Inferior parietal cortex (tissue), 1 donor: ENCODE measurements at regions not wholly inside any gene's neighbourhood (a gene's known extent, or its start where the extent isn't known, plus 50 kb on each side); places are given as distances from the start of the nearest gene placed in this dataset.
"Not testable (repeated sequence)": the region's sequence is repeated elsewhere in the genome, so short reads cannot be mapped to it uniquely, and the experiment has no call there.

ENCODE experiments used
- DNase-seq: peaks from one replicate; pipeline ENCODE4 v3.0.0-alpha.2; 2016; ENCODE audit errors: extremely low spot score

DNA sequence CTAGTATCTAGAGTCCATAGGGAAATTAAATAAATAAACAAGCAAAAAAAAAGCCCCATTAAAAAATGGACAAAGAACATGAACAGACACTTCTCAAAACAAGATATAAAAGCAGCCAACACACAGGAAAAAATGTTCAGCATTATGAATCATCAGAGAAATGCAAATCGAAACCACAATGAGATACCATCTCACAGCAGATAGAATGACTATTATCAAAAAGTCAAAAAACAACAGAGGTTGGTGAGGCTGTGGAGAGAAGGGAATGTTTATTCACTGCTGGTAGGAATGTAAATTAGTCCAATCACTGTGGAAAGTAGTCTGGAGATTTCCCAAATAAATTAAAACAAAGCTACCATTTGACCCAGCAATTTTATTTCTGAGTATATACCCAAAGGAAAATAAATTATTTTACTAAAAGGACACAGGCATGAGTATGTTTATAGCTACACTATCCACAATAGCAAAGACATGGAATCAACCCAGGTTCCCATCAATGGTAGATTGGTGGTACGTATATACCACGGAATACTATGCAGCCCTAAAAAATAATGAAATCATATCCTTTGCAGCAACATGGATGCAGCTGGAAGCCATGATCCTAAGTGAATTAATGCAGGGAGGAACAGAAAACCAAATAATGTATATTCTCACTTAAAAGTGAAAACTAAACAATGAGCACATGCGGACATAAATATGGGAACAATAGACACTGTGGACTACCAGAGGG, 366.5 kb upstream of the SEMA3C start:
- DNase-seq: no peak

DNA sequence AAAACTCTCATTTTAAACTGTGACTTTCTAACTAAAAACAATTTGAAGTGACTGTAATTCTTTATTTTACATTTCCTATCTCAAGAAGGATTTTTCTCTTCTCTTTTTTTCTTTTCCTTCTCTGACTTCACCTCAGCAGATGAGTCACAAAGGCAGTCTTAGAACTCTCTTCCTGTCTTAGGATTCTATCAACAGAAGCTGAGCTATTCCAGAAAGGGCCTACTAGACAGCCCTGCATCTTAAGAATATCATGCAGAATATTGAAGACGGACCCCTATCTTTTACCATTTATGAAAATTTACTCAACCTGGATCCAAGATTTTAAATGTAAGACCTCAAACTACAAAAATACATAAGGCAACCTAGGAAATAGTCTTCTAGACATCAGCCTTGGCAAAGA, 365.7 kb upstream of the SEMA3C start:
- no peak for DNase-seq

DNA sequence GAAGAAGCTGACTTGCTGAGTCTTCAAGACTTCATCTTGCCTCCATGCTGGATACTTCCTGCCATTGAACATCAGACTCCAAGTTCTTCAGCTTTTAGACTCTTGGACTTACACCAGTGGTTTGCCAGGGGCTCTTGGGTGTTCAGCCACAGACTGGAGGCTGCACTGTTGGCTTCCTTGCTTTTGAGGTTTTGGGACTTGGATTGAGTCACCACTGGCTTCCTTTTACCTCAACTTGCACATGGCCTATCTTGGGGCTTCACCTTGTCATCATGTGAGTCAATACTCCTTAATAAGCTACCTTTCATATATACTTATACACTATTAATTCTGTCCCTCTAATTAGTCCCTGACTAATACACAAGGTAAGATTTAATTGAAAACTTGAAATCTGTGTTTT, 361.7 kb upstream of the SEMA3C start:
- DNase-seq: no peak

DNA sequence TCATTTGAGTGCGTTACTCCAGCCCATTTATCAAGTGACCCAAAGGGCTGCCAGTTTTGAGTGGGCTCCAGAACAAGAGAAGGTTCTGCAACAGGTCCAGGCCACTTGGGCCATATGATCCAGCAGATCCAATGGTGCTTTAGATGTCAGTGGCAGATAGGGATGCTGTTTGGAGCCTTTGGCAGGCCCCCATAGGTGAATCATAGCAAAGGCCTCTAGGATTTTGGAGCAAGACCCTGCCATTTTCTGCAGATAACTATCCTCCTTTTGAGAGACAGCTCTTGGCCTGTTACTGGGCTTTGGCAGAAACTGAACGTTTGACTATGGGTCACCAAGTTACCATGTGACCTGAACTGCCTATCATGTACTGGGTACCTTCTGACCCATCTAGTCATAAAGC, 358.8 kb upstream of the SEMA3C start:
- no peak for DNase-seq

DNA sequence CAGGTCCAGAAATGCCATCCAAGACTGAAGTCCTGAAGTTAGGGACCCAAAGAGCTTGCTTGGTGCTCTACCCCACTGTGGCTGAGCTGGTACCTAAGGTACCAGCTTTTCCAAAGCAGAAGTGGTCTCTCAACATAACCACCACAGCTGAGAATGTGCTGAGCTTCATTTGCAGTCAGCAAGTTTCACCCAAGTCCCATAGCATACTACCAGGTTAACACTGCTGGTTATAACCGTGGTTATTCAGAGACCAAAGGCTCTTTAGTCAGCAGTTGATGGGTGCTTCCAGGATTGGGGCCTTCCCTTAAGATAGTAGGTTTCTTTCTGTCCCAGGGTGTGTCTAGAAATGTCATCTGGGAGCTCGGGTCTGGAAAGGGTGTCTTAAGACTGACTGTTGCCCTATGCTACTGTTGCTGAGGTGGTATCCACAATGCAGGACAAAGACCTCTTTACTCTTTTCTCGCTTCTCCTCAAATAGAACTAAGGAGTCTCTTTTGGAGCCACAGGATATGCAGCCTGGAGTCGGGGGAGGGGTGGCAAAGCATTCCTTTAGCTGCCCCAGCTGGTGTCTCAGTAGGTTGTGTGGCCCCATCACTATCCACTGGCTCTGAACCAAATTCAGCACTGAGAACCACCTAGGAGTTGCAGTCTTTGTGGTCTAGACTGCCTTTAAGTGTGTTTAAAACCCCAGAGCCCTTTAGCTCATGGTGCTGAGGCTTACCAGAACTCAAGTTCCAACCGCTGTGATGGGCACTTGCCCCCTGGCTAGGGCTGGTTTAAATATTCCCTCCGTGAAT, 354.9 kb upstream of the SEMA3C start:
- no peak for DNase-seq

DNA sequence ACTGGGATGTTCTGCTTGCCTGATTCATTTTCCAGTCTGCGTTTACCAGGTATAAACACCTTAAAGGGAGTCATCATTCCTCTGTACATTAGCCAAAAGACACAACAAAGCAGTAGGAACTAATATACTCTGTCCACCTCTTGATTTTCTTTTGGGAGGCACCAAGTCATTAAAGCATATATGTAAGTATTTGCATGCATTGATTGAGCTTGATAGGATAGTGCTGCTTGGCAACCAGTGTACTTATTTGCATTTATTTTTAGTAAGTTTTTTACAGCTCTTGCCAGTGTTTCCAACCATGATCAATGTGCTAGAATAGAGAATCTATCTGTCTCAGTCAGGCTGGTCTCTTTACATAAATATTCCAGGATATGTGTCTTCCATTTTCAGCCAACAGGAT, 353.3 kb upstream of the SEMA3C start:
- no peak for DNase-seq

DNA sequence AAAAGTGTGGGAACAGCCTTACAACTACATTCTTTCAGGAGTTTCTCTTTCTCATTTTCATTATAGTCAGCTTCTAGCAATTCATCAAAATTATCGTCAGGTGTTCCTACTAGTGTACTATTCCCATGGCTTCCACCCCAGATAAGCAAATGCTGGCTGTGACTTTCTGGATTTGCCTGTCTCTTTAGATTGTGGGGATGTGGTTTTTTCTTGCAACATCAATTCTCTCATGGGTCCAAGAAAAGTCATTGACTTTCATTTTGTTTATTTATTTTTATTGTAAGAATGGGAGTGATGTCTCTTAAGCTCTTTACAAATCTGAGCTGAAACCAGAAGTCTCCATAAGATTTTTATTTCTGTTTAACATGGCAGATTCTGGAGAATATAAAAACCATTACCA, 349.7 kb upstream of the SEMA3C start:
- no peak for DNase-seq

DNA sequence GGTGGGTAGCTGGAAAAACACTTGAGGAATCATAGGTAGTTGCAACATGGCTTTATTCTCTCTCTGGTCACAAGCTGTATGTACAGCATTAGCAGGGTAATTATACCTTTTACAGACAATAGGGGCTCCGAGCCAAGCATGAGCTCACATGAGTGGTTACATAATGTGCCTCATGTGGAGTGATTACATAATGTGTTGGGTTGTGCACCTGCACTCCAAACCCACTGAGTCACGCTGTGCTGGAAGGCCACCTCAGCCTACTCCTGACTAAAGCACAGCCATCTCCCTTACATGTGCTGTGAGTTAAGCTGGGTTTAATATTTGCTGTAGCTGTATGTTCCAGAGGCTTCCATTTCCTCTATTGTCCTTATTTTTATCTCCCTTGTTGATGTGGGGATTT, 348.7 kb upstream of the SEMA3C start:
- no peak for DNase-seq

DNA sequence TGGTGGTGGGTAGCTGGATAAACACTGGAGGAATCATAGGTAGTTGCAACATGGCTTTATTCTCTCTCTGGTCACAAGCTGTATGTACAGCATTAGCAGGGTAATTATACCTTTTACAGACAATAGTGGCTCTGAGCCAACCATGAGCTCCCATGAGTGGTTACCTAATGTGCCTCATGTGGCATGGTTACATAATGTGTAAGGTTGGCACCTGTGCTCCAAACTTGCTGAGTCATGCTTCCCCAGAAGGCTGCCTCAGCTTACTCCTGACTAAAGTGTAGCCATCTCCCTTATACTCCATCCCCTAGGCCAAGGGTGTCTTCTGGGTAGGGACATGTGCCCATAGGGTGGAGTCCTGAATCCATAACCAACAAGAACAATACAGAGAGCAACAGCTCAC, 345.3 kb upstream of the SEMA3C start:
- no peak for DNase-seq

DNA sequence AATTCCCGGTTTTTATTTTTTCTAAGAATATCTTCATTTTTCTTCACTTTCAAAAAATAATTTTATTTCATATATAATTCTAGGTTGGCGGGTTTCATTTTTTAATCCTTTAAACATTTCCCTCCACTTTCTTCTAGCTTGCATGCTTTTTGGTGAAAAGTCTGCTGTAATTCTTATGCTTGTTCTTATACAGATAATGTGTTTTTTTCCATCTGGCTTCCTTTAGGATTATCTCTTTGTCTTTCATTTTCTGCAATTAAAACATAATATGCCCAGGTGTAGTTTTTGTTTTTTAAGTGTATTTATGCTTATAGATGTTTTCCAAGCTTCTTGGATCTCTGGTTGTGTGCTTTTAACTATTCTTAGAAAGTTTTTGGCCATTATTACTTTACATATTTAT, 341.3 kb upstream of the SEMA3C start:
- no peak for DNase-seq

DNA sequence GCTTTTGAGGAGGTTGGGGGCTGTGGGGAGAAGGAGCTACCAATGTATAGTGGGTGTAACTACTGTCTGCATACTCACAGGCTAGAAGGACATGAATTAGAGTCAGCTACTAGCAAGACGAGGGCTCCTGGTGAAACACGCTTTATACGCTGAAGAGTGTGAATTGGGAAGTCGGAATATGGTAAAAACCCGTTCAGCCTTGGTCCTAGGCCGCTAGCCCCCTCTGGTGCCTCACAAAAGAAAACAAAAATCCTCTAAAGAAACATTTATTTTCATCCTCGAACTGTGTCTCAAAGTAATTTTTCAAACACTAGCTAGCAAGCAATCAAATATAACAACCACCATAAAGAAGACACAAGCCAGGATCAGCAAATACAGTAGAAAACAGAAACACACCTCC, 338.1 kb upstream of the SEMA3C start:
- no peak for DNase-seq

DNA sequence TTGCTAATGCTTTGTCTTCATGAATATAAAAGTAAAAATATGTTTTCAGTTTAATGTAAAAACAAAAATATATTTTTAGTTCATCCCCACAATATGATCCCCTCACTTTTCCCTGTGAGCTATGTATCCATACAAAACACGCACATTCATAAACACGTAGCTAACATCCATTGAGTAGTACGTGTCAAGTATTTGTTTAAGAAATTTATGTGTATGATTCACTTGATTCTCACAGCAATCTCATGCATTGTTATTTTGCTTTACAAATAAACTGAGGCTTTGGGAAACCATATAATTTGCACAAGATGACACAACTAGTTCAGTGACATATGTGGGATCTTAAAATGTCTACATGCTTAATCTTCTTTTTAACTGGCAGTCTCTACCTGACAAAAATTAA, 329.6 kb upstream of the SEMA3C start:
- no peak for DNase-seq

DNA sequence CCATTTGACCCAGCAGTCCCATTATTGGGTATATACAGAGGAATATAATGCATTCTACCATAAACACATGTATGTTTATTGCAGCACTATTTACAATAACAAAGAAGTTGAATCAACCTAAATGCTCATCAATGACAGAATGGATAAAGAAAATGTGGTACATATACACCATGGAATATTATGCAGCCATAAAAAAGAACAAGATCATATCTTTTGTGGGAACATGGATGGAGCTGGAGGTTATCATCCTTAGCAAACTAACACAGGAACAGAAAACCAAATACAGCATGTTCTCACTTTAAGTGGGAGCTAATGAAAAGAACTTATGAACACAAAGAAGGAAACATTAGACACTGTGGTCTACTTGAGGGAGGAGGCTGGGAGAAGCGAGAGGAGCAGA, 328.5 kb upstream of the SEMA3C start:
- DNase-seq: not testable (repeated sequence)

DNA sequence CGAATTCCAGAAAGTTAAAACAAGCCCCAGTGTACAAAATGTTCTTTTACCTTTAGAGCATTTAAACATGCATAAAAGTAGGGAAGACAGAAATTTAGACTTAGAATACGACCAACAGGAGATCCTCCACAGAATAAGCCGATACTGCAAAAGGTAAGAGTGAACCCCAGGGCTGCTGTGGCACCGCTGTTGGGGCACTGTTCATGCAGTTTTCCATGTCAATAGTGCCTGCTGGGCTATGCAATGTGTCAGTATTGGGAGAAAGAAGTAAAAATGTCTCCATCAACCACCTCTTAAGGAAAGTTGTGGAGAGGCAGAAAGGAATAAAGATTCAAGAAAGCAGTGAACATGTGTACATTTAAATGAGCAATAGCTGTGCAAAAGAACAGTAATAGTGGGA, 326.5 kb upstream of the SEMA3C start:
- DNase-seq: no peak

DNA sequence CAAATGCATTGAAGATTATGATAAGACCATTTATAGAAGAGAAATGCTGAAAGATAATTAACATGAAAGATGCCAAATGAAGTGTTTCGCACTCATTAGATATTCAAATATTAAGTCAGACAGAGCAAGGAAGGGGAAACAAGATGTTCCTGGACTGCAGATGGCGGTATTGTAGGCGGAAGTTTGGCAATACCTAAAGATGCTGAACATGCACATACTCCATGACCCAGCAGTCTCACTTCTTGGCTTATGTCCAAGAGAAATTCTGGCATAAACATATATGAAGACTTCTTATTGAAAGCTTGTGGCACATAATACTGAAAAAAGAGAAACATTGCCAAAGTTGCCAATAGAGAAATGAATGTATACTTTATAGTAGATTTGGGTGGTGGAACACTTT, 325.4 kb upstream of the SEMA3C start:
- no peak for DNase-seq

DNA sequence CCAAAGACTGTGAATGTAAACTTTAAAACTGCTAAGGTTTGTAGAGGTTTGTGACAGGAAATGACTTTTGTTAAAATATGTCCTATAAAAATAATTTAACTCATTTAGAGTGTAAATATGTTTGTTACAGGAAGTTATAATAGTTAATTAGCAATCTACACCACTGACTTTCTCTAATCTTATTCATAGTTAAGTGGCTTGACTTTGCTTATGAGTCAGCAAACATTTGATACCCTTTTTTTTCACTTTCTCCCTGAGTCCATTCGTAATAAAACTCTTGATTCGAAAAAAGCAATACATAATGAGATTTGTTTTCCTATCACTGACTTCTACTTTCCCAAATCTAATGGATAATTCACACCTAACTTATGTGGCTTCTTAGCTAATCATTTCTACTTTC, 317.7 kb upstream of the SEMA3C start:
- DNase-seq: no peak

DNA sequence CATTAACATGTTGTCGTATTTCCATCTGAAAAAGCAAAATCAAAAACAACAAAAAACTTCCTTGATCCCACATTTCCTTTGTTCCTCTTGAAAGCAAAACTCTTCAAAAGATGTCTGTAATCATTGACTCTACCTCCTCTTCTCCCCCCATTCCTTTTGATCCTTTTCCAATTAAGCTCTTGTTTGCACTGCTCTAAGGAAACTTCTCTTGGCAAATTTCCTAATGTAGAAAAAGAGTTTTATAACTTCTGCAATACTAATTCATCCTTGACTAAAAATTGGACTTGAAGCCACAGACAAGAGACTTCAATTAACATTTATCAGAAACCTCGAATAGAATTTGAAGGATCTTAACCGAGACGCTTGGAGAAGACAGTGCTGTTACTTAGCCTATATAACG, 317.1 kb upstream of the SEMA3C start:
- no peak for DNase-seq

DNA sequence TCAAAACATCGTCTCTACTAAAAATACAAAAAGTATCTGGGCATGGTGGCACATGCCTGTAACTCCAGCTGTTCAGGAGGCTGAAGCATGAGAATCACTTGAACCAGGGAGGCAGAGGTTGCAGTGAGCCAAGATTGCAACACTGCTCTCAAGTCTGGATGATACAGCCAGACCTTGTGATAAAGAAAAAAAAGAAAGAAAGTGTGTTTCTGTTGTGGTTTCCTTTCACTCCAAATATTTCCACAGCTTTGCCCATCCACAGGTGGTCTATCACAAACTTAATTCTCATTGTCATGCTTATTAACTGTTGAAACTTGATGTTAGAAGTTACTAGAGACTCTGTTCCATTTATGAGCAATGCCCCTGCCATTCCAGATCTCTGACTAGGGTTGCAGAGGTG, 316.0 kb upstream of the SEMA3C start:
- no peak for DNase-seq

DNA sequence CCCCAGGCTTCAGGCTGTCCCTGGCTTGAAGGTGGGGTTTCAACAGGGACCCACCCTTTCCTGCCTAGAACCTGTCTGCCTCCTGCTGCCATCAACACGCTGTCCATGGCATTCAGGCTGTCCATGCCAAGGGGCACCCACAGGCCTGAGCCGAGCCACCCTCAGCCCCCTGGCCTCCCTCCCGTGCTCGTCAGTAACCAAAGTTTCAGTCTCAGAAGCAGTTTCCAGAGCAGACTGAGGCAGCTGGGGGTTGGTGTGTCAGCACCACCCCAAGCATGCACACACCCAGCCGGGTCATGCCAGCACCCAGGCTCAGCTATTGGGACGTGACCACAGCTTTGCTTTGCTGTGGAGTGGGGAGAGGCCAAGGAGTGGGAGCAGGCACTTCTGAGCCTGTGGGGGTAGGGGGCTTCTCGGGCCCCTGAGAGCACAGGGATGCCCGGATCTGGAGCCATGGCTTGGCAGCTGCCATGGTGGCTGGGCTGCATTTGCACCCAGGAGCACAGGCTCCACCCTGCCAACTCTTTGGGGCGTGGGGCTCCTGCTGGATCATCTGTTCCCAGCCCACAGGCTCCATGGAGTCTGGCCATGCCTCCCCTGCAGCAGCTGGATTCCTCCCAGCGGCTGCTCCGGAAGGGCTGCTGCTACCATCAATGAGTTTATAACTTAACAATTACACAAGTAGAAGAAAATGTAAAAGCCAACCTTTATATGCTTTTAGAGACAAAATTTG, 314.5 kb upstream of the SEMA3C start:
- DNase-seq: no peak

DNA sequence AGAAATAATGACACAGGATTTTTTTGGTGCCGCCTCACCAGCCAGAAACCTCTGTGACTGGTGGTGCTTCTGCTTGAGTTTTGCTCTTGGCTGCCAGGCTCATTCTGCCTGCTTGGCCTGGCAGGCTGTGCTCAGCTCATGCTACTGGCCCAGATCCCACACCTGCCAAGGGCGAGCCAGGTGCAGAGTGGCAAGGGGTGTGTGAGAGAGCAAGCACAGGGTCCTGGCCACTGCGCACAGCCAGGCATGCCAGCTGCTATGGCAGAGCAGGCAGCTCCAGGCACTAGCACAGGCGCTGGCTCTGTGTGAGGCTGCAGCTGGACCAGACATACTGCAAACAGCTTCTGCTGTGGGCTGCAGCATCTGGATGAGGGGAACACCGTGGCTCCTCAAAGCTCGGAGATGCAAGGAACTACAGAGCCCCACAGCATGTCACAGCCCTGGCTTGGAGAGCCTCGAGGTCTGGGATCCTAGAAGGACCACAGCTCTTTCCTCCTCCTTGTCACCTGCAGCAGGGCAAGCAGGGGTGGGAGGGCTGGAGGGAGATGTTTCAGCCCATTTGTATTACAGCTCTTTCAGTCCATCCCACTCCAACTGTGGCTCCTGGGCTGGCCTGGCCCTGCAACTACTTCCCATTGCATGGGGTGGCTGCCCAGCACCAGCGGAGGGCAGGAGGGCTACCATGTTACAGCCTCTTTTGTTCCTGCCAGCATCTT, 313.4 kb upstream of the SEMA3C start:
- DNase-seq: no peak

DNA sequence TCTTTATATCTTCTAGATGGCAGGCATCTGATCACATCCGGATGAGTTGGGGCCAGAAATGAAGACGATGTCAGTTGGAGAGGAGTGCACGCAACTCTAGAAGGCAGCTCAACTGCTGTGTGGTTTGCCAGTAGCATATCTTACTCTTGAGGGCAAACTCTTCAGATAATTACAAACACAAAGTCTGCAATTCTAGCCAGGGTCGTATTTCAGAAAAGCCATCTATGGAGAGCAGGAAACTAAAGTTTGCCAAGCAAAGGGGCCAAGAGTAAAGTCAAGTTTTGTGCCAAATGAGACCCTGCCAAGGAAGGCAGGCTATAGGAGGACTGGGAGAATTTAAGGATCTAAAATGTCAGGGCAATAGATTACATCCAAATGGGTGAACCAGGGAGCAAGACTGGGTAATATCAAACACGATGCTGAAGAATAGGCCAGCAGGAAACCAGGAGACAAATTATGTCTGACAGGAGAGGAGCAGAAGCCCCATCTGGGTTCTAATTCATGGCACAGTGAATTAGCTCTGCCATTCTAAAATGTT, 312.5 kb upstream of the SEMA3C start:
- DNase-seq: no peak

DNA sequence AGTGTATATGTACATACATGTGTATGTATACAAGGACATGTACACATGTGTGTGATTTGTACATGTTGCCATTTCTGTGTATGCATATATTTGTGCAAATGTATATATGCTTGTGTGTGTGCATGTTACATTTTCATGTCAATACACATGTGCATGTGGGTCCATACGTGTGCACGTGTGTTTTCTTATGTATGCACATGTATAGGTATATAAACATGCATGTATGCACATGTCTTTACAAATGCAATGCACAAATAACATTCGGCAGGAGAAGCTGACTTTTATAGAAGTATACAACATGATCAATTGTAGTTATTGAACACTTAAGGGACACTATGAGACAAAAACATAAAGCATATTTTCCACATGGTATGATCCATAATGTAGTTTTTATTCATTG, 307.4 kb upstream of the SEMA3C start:
- no peak for DNase-seq
